KMS-11 (cell line): ENCODE measurements at regions not wholly inside any gene's neighbourhood (a gene's known extent, or its start where the extent isn't known, plus 50 kb on each side); places are given as distances from the start of the nearest gene placed in this dataset.
A peak's percentile ranks its signal among the peaks of the same experiment; 100 is the strongest.

ENCODE experiments used
- H2AFZ ChIP-seq: fragments of 200-600 bp; sonication (generic); 2 replicates; pipeline ENCODE4 v1.6.1; 2016; ENCODE audit warnings: antibody characterized with exemption, mixed run types, low read depth
- H3K27ac ChIP-seq: fragments of 200-600 bp; sonication (generic); 2 replicates; pipeline ENCODE4 v1.6.1; 2016; ENCODE audit warnings: mild to moderate bottlenecking, mixed run types
- H3K27me3 ChIP-seq: fragments of 200-600 bp; sonication (generic); 2 replicates; pipeline ENCODE4 v1.6.1; 2017; ENCODE audit warnings: mild to moderate bottlenecking, low read depth, mixed run types, moderate library complexity; ENCODE audit not compliant: insufficient read depth
- H3K36me3 ChIP-seq: fragments of 200-600 bp; sonication (generic); 2 replicates; pipeline ENCODE4 v1.6.1; 2017; ENCODE audit warnings: mild to moderate bottlenecking, mixed run types; ENCODE audit not compliant: insufficient read depth
- H3K4me1 ChIP-seq: fragments of 200-600 bp; sonication (generic); 2 replicates; pipeline ENCODE4 v1.6.1; 2016; ENCODE audit warnings: mild to moderate bottlenecking, low read depth, mixed run types; ENCODE audit not compliant: poor library complexity, severe bottlenecking
- H3K4me2 ChIP-seq: fragments of 200-600 bp; sonication (generic); 2 replicates; pipeline ENCODE4 v1.7.0; 2016; ENCODE audit warnings: mild to moderate bottlenecking, mixed run types
- H3K4me3 ChIP-seq: fragments of 200-600 bp; sonication (generic); IDR thresholded peaks from 2 replicates; pipeline ENCODE4 v1.6.1; 2017; ENCODE audit warnings: low read depth, low read length, mixed read lengths; ENCODE audit not compliant: insufficient read depth
- H3K79me2 ChIP-seq: fragments of 200-600 bp; sonication (generic); 2 replicates; pipeline ENCODE4 v1.6.1; 2016; ENCODE audit warnings: low read depth, mixed run types; ENCODE audit not compliant: insufficient read depth
- H3K9ac ChIP-seq: fragments of 200-600 bp; sonication (generic); 2 replicates; pipeline ENCODE4 v1.6.1; 2016; ENCODE audit warnings: mild to moderate bottlenecking, mixed run types
- H4K20me1 ChIP-seq: fragments of 200-600 bp; sonication (generic); 2 replicates; pipeline ENCODE4 v1.6.1; 2016; ENCODE audit warnings: mild to moderate bottlenecking, mixed run types; ENCODE audit not compliant: insufficient read depth
- CTCF ChIP-seq: fragments of 200-600 bp; sonication (generic); conservative IDR thresholded peaks from 2 replicates; pipeline ENCODE4 v1.6.1; 2017; ENCODE audit warnings: low read depth, mild to moderate bottlenecking, antibody characterized with exemption, low read length, moderate library complexity, mixed read lengths

GRCh38 chr6:112877134-112878100, 530.3 kb downstream of the RFPL4B start:
- Histone ChIP-seq H4K20me1 (no peaks in the 10 kb centered on the region), H3K4me1 (no peaks in the 10 kb centered on the region), H3K27me3 (no peaks in the 10 kb centered on the region), H2AFZ (no peak overlapping the region), H3K79me2 (no peaks in the 10 kb centered on the region), H3K27ac (no peak overlapping the region), H3K4me3 (no peak overlapping the region), H3K9ac (no peak overlapping the region), H3K36me3 (no peaks in the 10 kb centered on the region), H3K4me2 (no peak overlapping the region)
- no peak for TF ChIP-seq CTCF

- peak; percentile 31 for TF ChIP-seq CTCF
- Histone ChIP-seq H4K20me1 (no peaks in the 10 kb centered on the region), H3K4me1 (no peaks in the 10 kb centered on the region), H3K9ac (no peak overlapping the region; the same call in 1 of the 2 replicates), H3K27ac (no peak overlapping the region), H2AFZ (peak overlapping the region; percentile 66), H3K27me3 (no peaks in the 10 kb centered on the region), H3K4me2 (peak overlapping the region; percentile 39; the same call in 1 of the 2 replicates), H3K36me3 (no peaks in the 10 kb centered on the region), H3K4me3 (no peak overlapping the region), H3K79me2 (no peaks in the 10 kb centered on the region)
These were observed 532.8 kb downstream of the RFPL4B start for GRCh38 chr6:112879920-112880413.

GRCh38 chr6:112881027-112881426, 533.9 kb downstream of the RFPL4B start:
- H4K20me1 ChIP-seq, result no peaks in the 10 kb centered on the region
- no peaks in the 10 kb centered on the region for H3K36me3 ChIP-seq
- H2AFZ ChIP-seq, result no peak overlapping the region
- H3K27ac ChIP-seq, result no peak overlapping the region
- H3K9ac ChIP-seq, result no peak overlapping the region
- H3K4me1 ChIP-seq, result no peaks in the 10 kb centered on the region
- TF ChIP-seq CTCF, result no peak
- no peaks in the 10 kb centered on the region for H3K27me3 ChIP-seq
- H3K4me3 ChIP-seq, result no peak overlapping the region
- H3K79me2 ChIP-seq, result no peaks in the 10 kb centered on the region
- no peak overlapping the region for H3K4me2 ChIP-seq

- H2AFZ ChIP-seq, result no peak overlapping the region
- no peaks in the 10 kb centered on the region for H4K20me1 ChIP-seq
- no peak overlapping the region for H3K9ac ChIP-seq
- H3K4me1 ChIP-seq, result no peaks in the 10 kb centered on the region
- H3K27me3 ChIP-seq, result no peaks in the 10 kb centered on the region
- no peak overlapping the region for H3K4me3 ChIP-seq
- no peak overlapping the region for H3K4me2 ChIP-seq
- H3K36me3 ChIP-seq, result no peaks in the 10 kb centered on the region
- no peak for TF ChIP-seq CTCF
- no peaks in the 10 kb centered on the region for H3K79me2 ChIP-seq
- no peak overlapping the region for H3K27ac ChIP-seq
These were observed 535.0 kb downstream of the RFPL4B start for GRCh38 chr6:112881828-112882780.
